WTC11 (cell line): ENCODE measurements at regions not wholly inside any gene's neighbourhood (a gene's known extent, or its start where the extent isn't known, plus 50 kb on each side); places are given as distances from the start of the nearest gene placed in this dataset.

Source experiments
- ATAC-seq: fragments of 200-7000 bp; cut with Tn5 transposase; 2 replicates; pipeline ENCODE4 v1.10.0; 2021; ENCODE audit warnings: mild to moderate bottlenecking, moderate library complexity
- CTCF ChIA-PET: fragments of 300-600 bp; sonication (Branson Sonifier 250); formaldehyde crosslinking; loops from one replicate; lab custom pipeline; 2021; ENCODE audit warnings: antibody characterized with exemption; lab: Charles Lee
- POLR2A ChIA-PET: fragments of 350-600 bp; sonication (Branson Sonifier 250); formaldehyde crosslinking; loops from one replicate; lab custom pipeline; 2021; ENCODE audit warnings: antibody characterized with exemption; lab: Charles Lee
- DNase-seq: peaks from one replicate; pipeline ENCODE4 v3.0.0; 2021; ENCODE audit warnings: low spot score
- H3K27ac Mint-ChIP-seq: 2 replicates; pipeline ENCODE4 v1.8.0; 2021; ENCODE audit warnings: mixed read lengths
- H3K27me3 Mint-ChIP-seq: 2 replicates; pipeline ENCODE4 v1.8.0; 2021; ENCODE audit warnings: low read depth, mild to moderate bottlenecking, moderate library complexity, mixed read lengths
- H3K36me3 Mint-ChIP-seq: 2 replicates; pipeline ENCODE4 v1.8.0; 2021; ENCODE audit warnings: mixed read lengths
- H3K4me1 Mint-ChIP-seq: 2 replicates; pipeline ENCODE4 v1.8.0; 2022; ENCODE audit warnings: mixed read lengths
- H3K4me3 Mint-ChIP-seq: 2 replicates; pipeline ENCODE4 v1.8.0; 2021; ENCODE audit warnings: mild to moderate bottlenecking, moderate library complexity, mixed read lengths
- H3K9me3 Mint-ChIP-seq: 2 replicates; pipeline ENCODE4 v1.8.0; 2021; ENCODE audit warnings: mixed read lengths
- CBFB ChIP-seq: sonication (generic); formaldehyde crosslinking; IDR thresholded peaks from 2 replicates; pipeline ENCODE4 v1.8.1; 2022; ENCODE audit warnings: mild to moderate bottlenecking, low read depth, missing genetic modification reagents
- CREM ChIP-seq: sonication (generic); formaldehyde crosslinking; IDR thresholded peaks from 2 replicates; pipeline ENCODE4 v1.8.1; 2022; ENCODE audit warnings: mild to moderate bottlenecking, missing genetic modification reagents, moderate library complexity
- ERG ChIP-seq: fragments of 250-450 bp; sonication (Bioruptor Pico); IDR thresholded peaks from 2 replicates; pipeline ENCODE4 v1.8.0; 2021; ENCODE audit warnings: mild to moderate bottlenecking
- ESRRA ChIP-seq: sonication (generic); formaldehyde crosslinking; IDR thresholded peaks from 2 replicates; pipeline ENCODE4 v1.8.1; 2022; ENCODE audit warnings: mild to moderate bottlenecking, missing genetic modification reagents, borderline replicate concordance
- IRF2 ChIP-seq: sonication (generic); formaldehyde crosslinking; IDR thresholded peaks from 2 replicates; pipeline ENCODE4 v1.8.0; 2022; ENCODE audit warnings: low read depth, missing genetic modification reagents, borderline replicate concordance
- MAX ChIP-seq: sonication (generic); formaldehyde crosslinking; IDR thresholded peaks from 2 replicates; pipeline ENCODE4 v1.8.0; 2022; ENCODE audit warnings: mild to moderate bottlenecking, missing genetic modification reagents
- NFE2L1 ChIP-seq: sonication (generic); formaldehyde crosslinking; IDR thresholded peaks from 2 replicates; pipeline ENCODE4 v1.8.1; 2023; ENCODE audit warnings: missing genetic modification reagents
- NR1H2 ChIP-seq: sonication (generic); formaldehyde crosslinking; IDR thresholded peaks from 2 replicates; pipeline ENCODE4 v1.9.0; 2021; ENCODE audit warnings: mild to moderate bottlenecking, moderate library complexity, missing genetic modification reagents
- NR2C2 ChIP-seq: sonication (generic); formaldehyde crosslinking; IDR thresholded peaks from 2 replicates; pipeline ENCODE4 v1.8.0; 2022; ENCODE audit warnings: mild to moderate bottlenecking, missing genetic modification reagents
- NR3C1 ChIP-seq: sonication (generic); formaldehyde crosslinking; conservative IDR thresholded peaks from 2 replicates; pipeline ENCODE4 v1.8.1; 2023; ENCODE audit warnings: low read depth, mild to moderate bottlenecking, missing genetic modification reagents
- PREB ChIP-seq: sonication (generic); formaldehyde crosslinking; IDR thresholded peaks from 2 replicates; pipeline ENCODE4 v1.8.1; 2022; ENCODE audit warnings: mild to moderate bottlenecking, missing genetic modification reagents, moderate library complexity, borderline replicate concordance
- RELA ChIP-seq: sonication (generic); formaldehyde crosslinking; IDR thresholded peaks from 2 replicates; pipeline ENCODE4 v1.8.1; 2022; ENCODE audit warnings: missing genetic modification reagents, mild to moderate bottlenecking, borderline replicate concordance
- SOX15 ChIP-seq: fragments of 250-450 bp; sonication (Bioruptor Pico); IDR thresholded peaks from 2 replicates; pipeline ENCODE4 v1.9.0; 2021; ENCODE audit warnings: mild to moderate bottlenecking
- SP1 ChIP-seq: sonication (generic); formaldehyde crosslinking; conservative IDR thresholded peaks from 2 replicates; pipeline ENCODE4 v1.8.1; 2022; ENCODE audit warnings: missing genetic modification reagents
- TEAD1 ChIP-seq: sonication (generic); formaldehyde crosslinking; IDR thresholded peaks from 2 replicates; pipeline ENCODE4 v1.8.0; 2022; ENCODE audit warnings: mild to moderate bottlenecking, missing genetic modification reagents
- ZMAT4 ChIP-seq: fragments of 250-450 bp; sonication (Bioruptor Pico); IDR thresholded peaks from 2 replicates; pipeline ENCODE4 v1.9.0; 2021; ENCODE audit warnings: mild to moderate bottlenecking
- ZNF317 ChIP-seq: sonication (generic); formaldehyde crosslinking; IDR thresholded peaks from 2 replicates; pipeline ENCODE4 v1.8.1; 2023; ENCODE audit warnings: low read depth, mild to moderate bottlenecking, moderate library complexity, missing genetic modification reagents, borderline replicate concordance
- ZNF512 ChIP-seq: sonication (generic); formaldehyde crosslinking; IDR thresholded peaks from 2 replicates; pipeline ENCODE4 v1.8.1; 2022; ENCODE audit warnings: missing genetic modification reagents, borderline replicate concordance
- TF ChIP-seq, protein P1 (sequence below): fragments of 250-450 bp; sonication (Bioruptor Pico); IDR thresholded peaks from 2 replicates; pipeline ENCODE4 v1.9.0; 2021; ENCODE audit warnings: mild to moderate bottlenecking
- TF ChIP-seq, protein P2 (sequence below): sonication (generic); formaldehyde crosslinking; IDR thresholded peaks from 2 replicates; pipeline ENCODE4 v1.8.0; 2022; ENCODE audit warnings: missing genetic modification reagents
- TF ChIP-seq, protein P3 (sequence below): fragments of 250-450 bp; sonication (Bioruptor Pico); IDR thresholded peaks from 2 replicates; pipeline ENCODE4 v2.1.2; 2022; ENCODE audit warnings: mild to moderate bottlenecking, moderate library complexity

DNA sequence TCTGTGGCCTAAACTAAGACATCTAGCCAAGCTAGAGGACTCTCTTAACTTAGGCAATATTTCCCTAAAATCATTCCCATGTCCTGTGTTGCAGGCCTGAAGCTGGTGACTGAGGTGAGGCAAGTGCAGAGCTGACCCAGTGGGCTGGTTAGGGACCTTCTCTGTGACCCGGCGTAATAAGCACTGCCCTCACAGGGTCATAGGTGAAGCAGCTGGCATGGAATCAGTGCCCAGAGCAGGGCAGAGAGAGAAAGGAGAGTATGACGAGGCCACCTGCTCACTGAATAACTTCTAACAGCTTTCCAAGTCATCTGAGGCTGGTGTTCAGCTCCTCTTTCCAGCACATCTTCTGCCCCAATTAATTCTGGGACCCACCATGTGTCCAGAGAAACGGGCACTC lies 197.0 kb downstream of the ANAPC1 start:
- Mint-ChIP-seq H3K4me1 (no peaks in the 10 kb centered on the region), H3K9me3 (peaks cover 24% of the 10 kb centered on the region), H3K36me3 (peaks cover 7% of the 10 kb centered on the region)
- TF ChIP-seq TEAD1 (CRISPR knock-in tag), result no peak
- TF ChIP-seq NR2C2, result no peak
- TF ChIP-seq, protein P1, sequence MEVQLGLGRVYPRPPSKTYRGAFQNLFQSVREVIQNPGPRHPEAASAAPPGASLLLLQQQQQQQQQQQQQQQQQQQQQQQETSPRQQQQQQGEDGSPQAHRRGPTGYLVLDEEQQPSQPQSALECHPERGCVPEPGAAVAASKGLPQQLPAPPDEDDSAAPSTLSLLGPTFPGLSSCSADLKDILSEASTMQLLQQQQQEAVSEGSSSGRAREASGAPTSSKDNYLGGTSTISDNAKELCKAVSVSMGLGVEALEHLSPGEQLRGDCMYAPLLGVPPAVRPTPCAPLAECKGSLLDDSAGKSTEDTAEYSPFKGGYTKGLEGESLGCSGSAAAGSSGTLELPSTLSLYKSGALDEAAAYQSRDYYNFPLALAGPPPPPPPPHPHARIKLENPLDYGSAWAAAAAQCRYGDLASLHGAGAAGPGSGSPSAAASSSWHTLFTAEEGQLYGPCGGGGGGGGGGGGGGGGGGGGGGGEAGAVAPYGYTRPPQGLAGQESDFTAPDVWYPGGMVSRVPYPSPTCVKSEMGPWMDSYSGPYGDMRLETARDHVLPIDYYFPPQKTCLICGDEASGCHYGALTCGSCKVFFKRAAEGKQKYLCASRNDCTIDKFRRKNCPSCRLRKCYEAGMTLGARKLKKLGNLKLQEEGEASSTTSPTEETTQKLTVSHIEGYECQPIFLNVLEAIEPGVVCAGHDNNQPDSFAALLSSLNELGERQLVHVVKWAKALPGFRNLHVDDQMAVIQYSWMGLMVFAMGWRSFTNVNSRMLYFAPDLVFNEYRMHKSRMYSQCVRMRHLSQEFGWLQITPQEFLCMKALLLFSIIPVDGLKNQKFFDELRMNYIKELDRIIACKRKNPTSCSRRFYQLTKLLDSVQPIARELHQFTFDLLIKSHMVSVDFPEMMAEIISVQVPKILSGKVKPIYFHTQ (CRISPR knock-in tag), result no peak
- TF ChIP-seq MAX (CRISPR knock-in tag), result no peak
- TF ChIP-seq ZMAT4 (CRISPR knock-in tag), result no peak
- TF ChIP-seq ESRRA (CRISPR knock-in tag), result no peak
- no peak for TF ChIP-seq IRF2 (CRISPR knock-in tag)
- no peak for TF ChIP-seq CREM (CRISPR knock-in tag)
- no peak for TF ChIP-seq NR3C1 (CRISPR knock-in tag)
- TF ChIP-seq ERG (CRISPR knock-in tag), result no peak
- TF ChIP-seq, all 79 proteins: peak for 0
- Mint-ChIP-seq H3K27ac (no peak overlapping the region), H3K4me3 (no peak overlapping the region), H3K27me3 (no peaks in the 10 kb centered on the region)
- DNase-seq (no peak), ATAC-seq (no peak)
- ChIA-PET CTCF (interaction anchor here (0.5 kb wide), 1 partner anchor 876 kb away, joined by 4 read pairs; no protein-coding TSS in a partner anchor), POLR2A (no interaction called here)

DNA sequence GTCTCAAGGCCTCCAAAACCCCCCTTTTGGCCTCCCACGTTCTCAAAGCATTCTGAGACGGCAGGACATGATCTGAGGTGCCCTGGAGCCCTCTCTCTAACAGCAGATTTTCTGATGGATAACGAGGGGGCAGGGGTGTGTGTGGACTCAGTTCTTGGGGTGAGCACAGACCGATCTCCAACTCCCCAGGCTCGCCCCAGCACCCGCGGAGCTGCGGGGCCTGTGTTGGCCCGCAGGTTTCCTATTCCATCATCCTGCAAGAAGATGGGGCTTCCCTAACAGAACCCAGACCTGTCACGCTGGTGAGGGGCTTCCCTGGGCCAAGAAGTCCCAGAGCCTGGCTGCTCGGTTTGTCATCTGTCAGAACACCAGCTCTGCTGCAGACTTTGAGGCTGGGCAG lies 196.1 kb downstream of the ANAPC1 start:
- TF ChIP-seq ZNF317 (no peak), SOX15 (CRISPR knock-in tag) (no peak), CBFB (CRISPR knock-in tag) (no peak), NFE2L1 (no peak), SP1 (CRISPR knock-in tag) (no peak)
- TF ChIP-seq, all 79 proteins: peak for 0
- ATAC-seq (no peak), DNase-seq (no peak)
- H3K27ac Mint-ChIP-seq, result no peak overlapping the region
- H3K4me1 Mint-ChIP-seq, result no peaks in the 10 kb centered on the region
- H3K27me3 Mint-ChIP-seq, result no peaks in the 10 kb centered on the region
- peaks cover 20% of the 10 kb centered on the region for H3K9me3 Mint-ChIP-seq
- H3K4me3 Mint-ChIP-seq, result no peak overlapping the region
- POLR2A ChIA-PET, result no interaction called here
- peaks cover 3% of the 10 kb centered on the region for H3K36me3 Mint-ChIP-seq
- CTCF ChIA-PET, result no interaction called here

GRCh38 chr2:111688482-111688881 lies 195.5 kb downstream of the ANAPC1 start:
- Mint-ChIP-seq H3K36me3 (no peaks in the 10 kb centered on the region; the same call in 1 of the 2 replicates), H3K4me1 (no peaks in the 10 kb centered on the region), H3K27ac (no peak overlapping the region), H3K9me3 (peaks cover 14% of the 10 kb centered on the region), H3K4me3 (no peak overlapping the region), H3K27me3 (no peaks in the 10 kb centered on the region)
- no peak for ATAC-seq
- ChIA-PET POLR2A (no interaction called here), CTCF (no interaction called here)
- DNase-seq, result no peak
- TF ChIP-seq, protein P2, sequence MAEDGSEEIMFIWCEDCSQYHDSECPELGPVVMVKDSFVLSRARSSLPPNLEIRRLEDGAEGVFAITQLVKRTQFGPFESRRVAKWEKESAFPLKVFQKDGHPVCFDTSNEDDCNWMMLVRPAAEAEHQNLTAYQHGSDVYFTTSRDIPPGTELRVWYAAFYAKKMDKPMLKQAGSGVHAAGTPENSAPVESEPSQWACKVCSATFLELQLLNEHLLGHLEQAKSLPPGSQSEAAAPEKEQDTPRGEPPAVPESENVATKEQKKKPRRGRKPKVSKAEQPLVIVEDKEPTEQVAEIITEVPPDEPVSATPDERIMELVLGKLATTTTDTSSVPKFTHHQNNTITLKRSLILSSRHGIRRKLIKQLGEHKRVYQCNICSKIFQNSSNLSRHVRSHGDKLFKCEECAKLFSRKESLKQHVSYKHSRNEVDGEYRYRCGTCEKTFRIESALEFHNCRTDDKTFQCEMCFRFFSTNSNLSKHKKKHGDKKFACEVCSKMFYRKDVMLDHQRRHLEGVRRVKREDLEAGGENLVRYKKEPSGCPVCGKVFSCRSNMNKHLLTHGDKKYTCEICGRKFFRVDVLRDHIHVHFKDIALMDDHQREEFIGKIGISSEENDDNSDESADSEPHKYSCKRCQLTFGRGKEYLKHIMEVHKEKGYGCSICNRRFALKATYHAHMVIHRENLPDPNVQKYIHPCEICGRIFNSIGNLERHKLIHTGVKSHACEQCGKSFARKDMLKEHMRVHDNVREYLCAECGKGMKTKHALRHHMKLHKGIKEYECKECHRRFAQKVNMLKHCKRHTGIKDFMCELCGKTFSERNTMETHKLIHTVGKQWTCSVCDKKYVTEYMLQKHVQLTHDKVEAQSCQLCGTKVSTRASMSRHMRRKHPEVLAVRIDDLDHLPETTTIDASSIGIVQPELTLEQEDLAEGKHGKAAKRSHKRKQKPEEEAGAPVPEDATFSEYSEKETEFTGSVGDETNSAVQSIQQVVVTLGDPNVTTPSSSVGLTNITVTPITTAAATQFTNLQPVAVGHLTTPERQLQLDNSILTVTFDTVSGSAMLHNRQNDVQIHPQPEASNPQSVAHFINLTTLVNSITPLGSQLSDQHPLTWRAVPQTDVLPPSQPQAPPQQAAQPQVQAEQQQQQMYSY (CRISPR knock-in tag), result no peak
- no peak for TF ChIP-seq PREB (CRISPR knock-in tag)
- TF ChIP-seq ZNF512 (CRISPR knock-in tag), result no peak
- no peak for TF ChIP-seq NR1H2
- TF ChIP-seq, protein P3, sequence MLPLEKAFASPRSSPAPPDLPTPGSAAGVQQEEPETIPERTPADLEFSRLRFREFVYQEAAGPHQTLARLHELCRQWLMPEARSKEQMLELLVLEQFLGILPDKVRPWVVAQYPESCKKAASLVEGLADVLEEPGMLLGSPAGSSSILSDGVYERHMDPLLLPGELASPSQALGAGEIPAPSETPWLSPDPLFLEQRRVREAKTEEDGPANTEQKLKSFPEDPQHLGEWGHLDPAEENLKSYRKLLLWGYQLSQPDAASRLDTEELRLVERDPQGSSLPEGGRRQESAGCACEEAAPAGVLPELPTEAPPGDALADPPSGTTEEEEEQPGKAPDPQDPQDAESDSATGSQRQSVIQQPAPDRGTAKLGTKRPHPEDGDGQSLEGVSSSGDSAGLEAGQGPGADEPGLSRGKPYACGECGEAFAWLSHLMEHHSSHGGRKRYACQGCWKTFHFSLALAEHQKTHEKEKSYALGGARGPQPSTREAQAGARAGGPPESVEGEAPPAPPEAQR, result no peak
- no peak for TF ChIP-seq RELA (CRISPR knock-in tag)
- no peak for TF ChIP-seq SOX15 (CRISPR knock-in tag)
